ENCODE measurements at regions not wholly inside any gene's neighbourhood (a gene's known extent, or its start where the extent isn't known, plus 50 kb on each side); places are given as distances from the start of the nearest gene placed in this dataset.

GRCh38 chr6:135600931-135601330 lies 103.4 kb upstream of the AHI1 start:
- TF ChIP-seq CTCF (IDR thresholded peaks at IDR 0.05), result no peak
- no peak for TF ChIP-seq POLR2A (IDR thresholded peaks at IDR 0.05)
- TF ChIP-seq EP300 (IDR thresholded peaks at IDR 0.05), result no peak
- TF ChIP-seq POLR2AphosphoS5 (IDR thresholded peaks at IDR 0.05), result no peak
